Activated CD4-positive, alpha-beta T cell treated with anti-CD3 and anti-CD28 coated beads for 24 hours (primary cell): ENCODE measurements at regions not wholly inside any gene's neighbourhood (a gene's known extent, or its start where the extent isn't known, plus 50 kb on each side); places are given as distances from the start of the nearest gene placed in this dataset.
"Not testable (repeated sequence)": the region's sequence is repeated elsewhere in the genome, so short reads cannot be mapped to it uniquely, and the experiment has no call there.

Experiments
- DNase-seq, 2 donors: peaks; one replicate each; pipeline ENCODE4 v3.0.0-alpha.2; 2020; ENCODE audit warnings: low read depth in 2 of 2

- no peak for DNase-seq
Observed at GRCh38 chr14:38710881-38711280, 392.2 kb downstream of the SEC23A start.

- DNase-seq, result no peak
Observed at GRCh38 chr14:38710196-38710595, 392.8 kb downstream of the SEC23A start.

DNA sequence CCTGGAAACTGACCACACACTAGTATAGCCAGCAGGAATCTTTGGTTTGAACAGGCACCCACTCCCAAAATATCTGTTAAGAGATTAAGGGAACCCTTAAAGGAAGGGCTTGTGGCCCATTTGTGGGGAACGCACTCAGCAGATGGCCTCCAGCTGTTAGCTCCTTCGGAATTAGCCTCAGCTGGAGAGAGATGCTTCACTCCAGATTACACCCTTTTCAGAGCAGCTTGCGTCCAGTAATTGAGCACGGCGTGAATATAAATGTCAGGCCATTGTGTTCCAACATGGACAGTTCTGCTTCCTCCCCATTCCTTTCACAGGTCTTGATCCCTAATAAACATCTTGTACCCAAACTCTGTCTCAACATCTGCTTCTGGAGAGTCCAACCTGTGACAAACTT, 397.8 kb downstream of the SEC23A start:
- DNase-seq, result no peak

DNA sequence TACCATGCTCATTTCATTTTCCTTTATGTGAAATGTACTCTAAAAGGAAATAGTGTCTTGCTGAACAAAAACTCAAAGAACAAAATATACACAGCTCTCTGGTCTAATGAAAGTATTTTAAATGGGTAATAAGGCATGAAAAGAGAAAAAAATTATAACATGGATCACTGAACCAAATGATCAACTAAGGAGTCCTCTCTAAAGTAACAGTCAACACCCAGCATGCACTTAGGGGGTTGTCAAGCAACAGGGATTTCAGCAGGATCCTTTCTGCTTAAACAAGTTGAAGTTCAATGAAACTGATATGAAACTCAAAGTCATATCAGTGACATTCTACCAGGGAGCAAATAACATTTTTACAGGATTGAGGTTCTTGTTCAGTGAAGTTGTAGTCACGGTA, 398.8 kb downstream of the SEC23A start:
- no peak for DNase-seq

DNA sequence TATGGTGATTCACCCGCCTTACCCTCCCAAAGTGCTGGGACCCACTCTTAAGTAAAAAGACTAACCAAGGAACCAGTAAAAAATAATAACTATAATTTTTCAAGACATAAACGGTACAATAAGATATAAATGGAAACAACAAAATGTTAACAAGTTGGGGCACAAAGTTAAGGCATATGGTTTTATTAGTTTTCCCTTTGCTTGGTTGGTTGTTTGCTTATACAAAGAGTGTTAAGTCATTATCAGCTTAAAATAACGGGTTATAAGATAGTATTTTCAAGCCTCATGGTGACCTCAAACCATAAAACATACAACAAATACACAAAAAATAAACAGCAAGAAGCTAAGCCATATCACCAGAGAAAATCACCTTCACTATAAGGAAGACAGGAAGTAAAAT, 406.1 kb downstream of the SEC23A start:
- DNase-seq, result no peak

GRCh38 chr14:38693423-38693822, 409.6 kb downstream of the SEC23A start:
- DNase-seq, result no peak

- no peak for DNase-seq
Observed at GRCh38 chr14:38669027-38669426, 413.1 kb upstream of the CLEC14A start.

GRCh38 chr14:38663382-38663781, 407.5 kb upstream of the CLEC14A start:
- DNase-seq, result no peak

DNA sequence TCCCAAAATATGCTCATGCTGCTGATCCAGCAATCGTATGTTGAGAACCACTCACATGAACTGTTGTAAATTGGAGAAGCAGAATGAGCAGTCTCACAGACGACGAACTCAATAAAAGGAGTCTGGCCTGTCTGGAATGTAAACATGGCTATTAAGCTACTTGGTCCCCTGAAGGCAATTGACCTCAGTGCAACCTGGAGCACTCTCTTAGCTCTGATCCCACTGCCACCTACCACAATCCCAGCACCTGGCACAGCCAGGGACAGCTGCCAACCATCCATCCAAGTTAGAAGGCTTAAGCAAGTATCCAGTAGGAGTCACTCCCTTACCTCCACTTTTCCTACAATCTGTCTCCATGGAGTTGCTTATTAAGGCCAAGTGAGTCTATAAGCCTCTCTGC, 406.9 kb upstream of the CLEC14A start:
- DNase-seq, result no peak

GRCh38 chr14:38646391-38646790, 390.5 kb upstream of the CLEC14A start:
- no peak for DNase-seq

- not testable (repeated sequence) for DNase-seq
Observed at GRCh38 chr14:38634913-38635312, 379.0 kb upstream of the CLEC14A start.

- DNase-seq, result no peak
Observed at GRCh38 chr14:38629412-38629811, 373.5 kb upstream of the CLEC14A start.

- DNase-seq, result no peak
Observed at GRCh38 chr14:38627163-38627562, 371.3 kb upstream of the CLEC14A start.

DNA sequence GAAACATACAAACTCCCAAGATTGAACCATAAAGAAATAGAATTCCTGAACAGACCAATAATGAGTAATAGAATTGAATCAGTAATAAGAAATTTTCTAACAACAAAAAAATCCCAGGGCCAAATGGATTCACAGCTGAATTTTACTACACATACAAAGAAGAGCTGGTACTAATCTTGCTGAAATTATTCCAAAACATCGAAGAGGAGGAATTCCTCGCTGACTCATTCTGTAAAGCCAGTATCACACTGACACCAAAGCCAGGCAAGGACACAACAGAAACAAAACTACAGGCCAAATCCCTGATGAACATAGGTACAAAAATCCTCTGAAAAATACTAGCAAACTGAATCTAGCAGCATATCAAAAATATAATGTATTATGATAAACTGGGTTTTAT, 367.8 kb upstream of the CLEC14A start:
- no peak for DNase-seq

- DNase-seq, result no peak
Observed at GRCh38 chr14:38618514-38618913, 362.6 kb upstream of the CLEC14A start.

DNA sequence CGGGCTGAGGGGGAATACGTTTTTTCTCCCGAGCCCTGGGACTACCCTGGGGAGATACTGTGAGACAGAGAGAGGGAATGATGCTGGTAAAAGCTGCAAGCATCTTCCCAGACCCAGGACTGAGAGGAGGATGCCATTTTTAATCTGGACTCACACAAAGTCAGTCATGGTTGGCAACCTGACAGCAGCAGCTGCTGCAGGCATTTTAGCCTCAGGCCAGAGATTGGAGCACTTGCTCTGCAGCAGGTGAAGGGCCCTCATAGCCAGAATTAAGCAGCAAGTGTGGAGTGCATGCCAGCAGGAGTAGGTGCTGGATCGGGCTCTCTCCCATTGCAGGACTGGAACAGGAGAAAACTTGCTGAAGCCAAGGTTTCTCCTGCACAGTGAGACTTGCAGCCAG, 361.1 kb upstream of the CLEC14A start:
- DNase-seq, result no peak

DNA sequence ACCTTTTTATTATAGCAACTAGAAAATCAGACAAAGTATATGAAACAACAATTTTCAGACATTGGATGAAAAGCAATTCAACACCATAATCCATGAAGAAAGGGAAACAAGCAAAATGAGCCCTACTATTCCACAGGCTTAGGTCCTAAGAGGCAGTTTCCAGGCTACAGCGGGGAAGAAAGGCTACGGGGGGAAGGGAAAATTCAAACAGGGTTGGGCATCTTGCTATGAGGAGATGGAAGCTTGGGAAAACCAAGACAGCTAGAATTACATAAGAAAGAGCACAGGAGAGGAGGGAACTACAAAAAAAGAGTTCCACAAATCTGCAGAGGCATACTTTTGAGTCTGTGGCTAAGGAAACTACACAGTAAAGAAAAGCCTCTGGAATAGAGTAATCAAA, 356.0 kb upstream of the CLEC14A start:
- no peak for DNase-seq

DNA sequence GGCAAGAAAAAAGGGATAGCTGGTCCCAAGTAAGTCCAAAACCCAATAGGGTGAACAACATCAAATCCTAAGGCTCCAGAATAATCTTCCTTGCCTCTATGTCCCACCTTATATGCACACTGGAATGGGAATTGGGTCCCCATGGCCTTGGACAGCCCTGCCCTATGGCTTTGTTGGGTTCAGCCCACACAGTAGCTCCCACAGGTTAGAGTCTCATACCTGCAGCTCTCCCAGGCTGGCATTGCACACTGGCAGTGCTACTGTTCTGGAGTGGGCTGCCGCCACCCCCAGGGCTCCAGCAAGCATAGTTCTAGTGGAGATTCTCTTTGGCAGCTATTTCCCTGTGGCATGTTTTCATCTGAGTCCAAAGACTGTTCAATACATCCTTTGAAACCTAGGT, 352.4 kb upstream of the CLEC14A start:
- no peak for DNase-seq

GRCh38 chr14:38605193-38606114, 349.6 kb upstream of the CLEC14A start:
- no peak for DNase-seq

- DNase-seq, result not testable (repeated sequence)
Observed at GRCh38 chr14:38600572-38600971, 344.7 kb upstream of the CLEC14A start.

DNA sequence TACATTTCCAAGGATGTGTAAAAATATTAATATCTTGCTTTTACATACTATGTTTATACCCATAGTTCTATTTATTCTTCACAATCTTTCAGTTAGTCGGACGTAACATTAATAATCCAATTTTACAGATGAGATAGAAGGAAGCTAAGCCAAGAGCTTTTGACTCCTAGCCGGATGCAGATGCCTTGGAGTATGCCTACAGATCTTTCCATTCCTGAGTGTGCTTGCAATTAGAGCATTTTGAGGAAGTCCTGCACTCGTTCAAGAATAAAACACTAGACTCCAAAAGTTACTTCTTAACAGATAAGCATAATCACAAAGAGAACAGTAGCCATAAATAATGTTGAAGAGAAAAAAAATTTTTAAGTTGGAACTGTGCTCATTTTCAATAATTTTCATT, 337.6 kb upstream of the CLEC14A start:
- no peak for DNase-seq

DNA sequence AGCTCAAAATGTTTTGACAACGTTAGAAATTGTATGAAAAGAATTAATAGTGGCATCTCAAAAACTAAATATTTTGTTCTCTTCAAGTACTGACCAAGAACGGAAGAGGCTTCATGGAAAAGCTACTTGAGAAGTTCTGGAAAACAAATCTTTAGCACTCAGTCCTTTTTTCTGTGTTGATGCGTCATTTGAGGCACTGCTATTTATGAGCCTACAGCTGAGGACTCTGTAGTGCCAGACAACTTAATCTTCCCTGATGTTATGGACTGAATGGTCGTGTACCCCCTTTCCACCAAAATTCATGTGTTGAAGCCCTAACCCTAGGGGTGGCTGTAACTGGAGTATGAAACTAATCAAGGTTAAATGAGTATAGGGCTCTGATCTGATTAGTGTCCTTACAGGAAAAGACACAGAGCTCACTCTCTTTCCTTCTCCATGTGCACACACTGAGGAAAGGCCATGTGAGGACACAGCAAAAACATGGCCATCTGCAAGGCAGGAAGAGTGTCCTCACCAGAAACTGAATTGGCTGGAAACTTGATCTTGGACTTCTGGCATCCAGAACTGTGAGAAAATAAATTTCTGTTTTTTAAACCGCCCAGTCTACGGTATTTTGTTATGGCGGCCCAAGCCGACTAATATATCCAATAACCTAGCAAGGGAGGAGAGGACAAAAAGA, 337.0 kb upstream of the CLEC14A start:
- DNase-seq, result no peak

- no peak for DNase-seq
Observed at GRCh38 chr14:38589747-38590350, 334.0 kb upstream of the CLEC14A start.
